Thyroid gland (tissue), 4 donors: ENCODE measurements at regions not wholly inside any gene's neighbourhood (a gene's known extent, or its start where the extent isn't known, plus 50 kb on each side); places are given as distances from the start of the nearest gene placed in this dataset.

Experiments used
- DNase-seq, 2 donors: peaks; one replicate each; pipeline ENCODE4 v3.0.0-alpha.2; 2019
- H3K27ac ChIP-seq, 3 donors: fragments of 200-600 bp; sonication (generic); 1 replicate in 2 of 3; 2 replicates in 1 of 3; pipeline ENCODE4 v1.5.1; 2016 to 2019; ENCODE audit warnings: mild to moderate bottlenecking in 1 of 3, moderate library complexity in 1 of 3
- H3K27me3 ChIP-seq: fragments of 200-600 bp; sonication (generic); one replicate; pipeline ENCODE4 v1.5.1; 2019
- H3K36me3 ChIP-seq, 2 donors: fragments of 200-600 bp; sonication (generic); one replicate each; pipeline ENCODE4 v1.5.1; 2016 to 2019
- H3K4me1 ChIP-seq, 2 donors: fragments of 200-600 bp; sonication (generic); one replicate each; pipeline ENCODE4 v1.5.1; 2017 to 2019
- H3K4me3 ChIP-seq, 3 donors: fragments of 200-600 bp; sonication (generic); replicated peaks in 1 of 3; 1 replicate in 2 of 3; 2 replicates in 1 of 3; pipeline ENCODE4 v1.5.1; 2016; ENCODE audit warnings: mild to moderate bottlenecking in 1 of 3
- H3K9me3 ChIP-seq: fragments of 200-600 bp; sonication (generic); one replicate; pipeline ENCODE4 v1.5.1; 2017
- CTCF ChIP-seq, 6 experiments: fragments of 200-600 bp in 3 of 6; fragments of 450-650 bp in 3 of 6; sonication (generic) in 3 of 6; IDR thresholded peaks; one replicate each; pipeline ENCODE4 v1.5.1; 2016 to 2019; ENCODE audit warnings: antibody characterized with exemption in 6 of 6, mild to moderate bottlenecking in 2 of 6, inconsistent platforms in 1 of 6, moderate library complexity in 1 of 6
- POLR2A ChIP-seq, 2 donors: fragments of 450-650 bp; IDR thresholded peaks; one replicate each; pipeline ENCODE4 v1.6.1; 2017; ENCODE audit warnings: antibody characterized with exemption in 2 of 2, mild to moderate bottlenecking in 2 of 2, moderate library complexity in 1 of 2
- WGBS, 2 donors: methylation state at CpG; one replicate each; pipeline ENCODE4 v1.1.5; 2017; 5-methylcytosine and 5-hydroxymethylcytosine counted together
- intact Hi-C: fragments of 100-400 bp; cut with DNase I; formaldehyde crosslinking; loops from one replicate; pipeline ENCODE4 v1.15.1; 2023

DNA sequence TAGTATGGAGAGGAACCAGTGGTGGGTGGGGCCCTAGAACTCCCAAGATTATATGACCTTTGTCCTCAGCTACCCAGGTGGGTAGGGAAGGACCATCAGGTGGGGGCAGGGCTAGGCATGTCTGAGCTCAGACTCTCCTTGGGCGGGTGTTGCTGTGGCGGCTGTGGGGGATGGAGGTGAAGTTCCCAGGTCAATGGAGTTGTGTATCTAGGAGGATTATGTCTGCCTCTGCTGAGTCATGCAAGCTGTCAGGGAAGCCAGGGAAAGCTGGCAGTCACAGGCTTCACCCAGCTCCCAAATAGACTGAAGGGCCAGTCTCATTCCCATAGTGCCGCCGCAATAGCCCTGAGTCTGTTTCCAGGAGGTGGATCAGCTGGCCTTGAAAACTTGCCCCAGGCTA lies 139.7 kb upstream of the CFAP20DC start:
- no peak for TF ChIP-seq CTCF (IDR thresholded peaks at IDR 0.05)
- Histone ChIP-seq H3K9me3 (no peaks in the 10 kb centered on the region), H3K36me3 (no peaks in the 10 kb centered on the region), H3K4me3 (no peak overlapping the region), H3K27me3 (no peaks in the 10 kb centered on the region), H3K4me1 (no peaks in the 10 kb centered on the region), H3K27ac (no peak overlapping the region)
- 82 to 93% methylated on average over 2 to 4 of the region's 4 CpGs for WGBS, 2 donors
- DNase-seq: no peak
- intact Hi-C loops: no loop called here

DNA sequence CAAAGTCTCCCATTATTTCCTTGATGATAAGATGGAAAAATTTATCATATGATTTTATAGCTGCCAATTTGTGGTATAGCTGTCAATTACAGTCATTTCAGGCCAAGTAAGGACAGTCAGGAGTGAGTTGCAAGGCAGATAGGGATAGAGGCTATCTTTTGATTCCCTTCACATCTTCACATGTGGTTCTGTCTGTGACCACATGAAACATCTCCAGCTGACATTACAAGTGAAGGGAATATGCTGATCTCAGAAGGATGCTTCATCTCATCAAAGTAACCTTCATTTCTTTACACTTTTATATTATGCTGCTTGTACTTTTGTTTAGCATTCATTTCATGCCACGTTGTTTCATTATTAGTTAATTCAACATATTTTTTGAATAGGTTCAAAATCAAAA lies 136.9 kb upstream of the CFAP20DC start:
- intact Hi-C loops: no loop called here
- Histone ChIP-seq H3K27ac (no peak overlapping the region), H3K27me3 (no peaks in the 10 kb centered on the region), H3K36me3 (no peaks in the 10 kb centered on the region), H3K4me3 (no peak overlapping the region), H3K9me3 (no peaks in the 10 kb centered on the region), H3K4me1 (no peaks in the 10 kb centered on the region)
- 89 to 91% methylated on average over 1 of the region's 1 CpG for WGBS, 2 donors
- TF ChIP-seq POLR2A (IDR thresholded peaks at IDR 0.05): no peak
- TF ChIP-seq CTCF (IDR thresholded peaks at IDR 0.05): no peak
- DNase-seq: no peak

GRCh38 chr3:59185591-59186369 lies 136.0 kb upstream of the CFAP20DC start:
- Histone ChIP-seq H3K4me1 (no peaks in the 10 kb centered on the region), H3K4me3 (no peak overlapping the region), H3K9me3 (no peaks in the 10 kb centered on the region), H3K27ac (no peak overlapping the region), H3K36me3 (no peaks in the 10 kb centered on the region), H3K27me3 (no peaks in the 10 kb centered on the region)
- 56 to 67% methylated on average over 3 of the region's 3 CpGs for WGBS, 2 donors
- TF ChIP-seq POLR2A (IDR thresholded peaks at IDR 0.05): no peak
- no peak for TF ChIP-seq CTCF (IDR thresholded peaks at IDR 0.05)
- intact Hi-C loops: no loop called here
- DNase-seq: no peak

DNA sequence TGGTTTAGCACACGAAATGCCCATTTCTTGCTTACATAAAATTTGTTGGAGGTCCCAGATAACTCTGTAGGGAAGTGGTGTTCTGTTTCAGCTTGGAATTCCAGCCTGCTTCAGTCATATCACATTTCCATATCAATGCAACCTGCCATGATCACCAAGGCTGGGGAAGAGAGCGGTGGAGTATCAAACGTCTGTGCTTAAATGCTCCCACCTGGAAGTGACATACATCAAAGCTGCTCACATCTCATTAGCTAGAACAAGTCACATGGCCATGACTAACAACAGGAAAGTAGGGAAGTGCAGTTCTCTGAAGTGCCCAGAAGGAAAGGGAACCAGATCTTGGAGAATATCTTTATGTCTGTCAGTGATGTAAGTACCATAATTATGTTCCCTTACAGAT lies 130.2 kb upstream of the CFAP20DC start:
- H3K4me3 ChIP-seq: no peak overlapping the region
- intact Hi-C loops: no loop called here
- H3K27me3 ChIP-seq: no peaks in the 10 kb centered on the region
- H3K36me3 ChIP-seq: no peaks in the 10 kb centered on the region
- H3K9me3 ChIP-seq: no peaks in the 10 kb centered on the region
- H3K27ac ChIP-seq: no peak overlapping the region
- DNase-seq: no peak
- TF ChIP-seq POLR2A (IDR thresholded peaks at IDR 0.05): no peak
- no peak for TF ChIP-seq CTCF (IDR thresholded peaks at IDR 0.05)
- 69 to 81% methylated on average over 3 of the region's 3 CpGs for WGBS, 2 donors
- H3K4me1 ChIP-seq: no peaks in the 10 kb centered on the region

- H3K4me1 ChIP-seq: no peaks in the 10 kb centered on the region
- no peak for TF ChIP-seq CTCF (IDR thresholded peaks at IDR 0.05)
- TF ChIP-seq POLR2A (IDR thresholded peaks at IDR 0.05): no peak
- no peak overlapping the region for H3K27ac ChIP-seq
- H3K4me3 ChIP-seq: no peak overlapping the region
- DNase-seq: no peak
- H3K9me3 ChIP-seq: no peaks in the 10 kb centered on the region
- intact Hi-C loops: no loop called here
- no peaks in the 10 kb centered on the region for H3K27me3 ChIP-seq
- H3K36me3 ChIP-seq: no peaks in the 10 kb centered on the region
These were observed 128.9 kb upstream of the CFAP20DC start for GRCh38 chr3:59178698-59179097.
